ENCODE measurements at regions not wholly inside any gene's neighbourhood (a gene's known extent, or its start where the extent isn't known, plus 50 kb on each side); places are given as distances from the start of the nearest gene placed in this dataset.

DNA sequence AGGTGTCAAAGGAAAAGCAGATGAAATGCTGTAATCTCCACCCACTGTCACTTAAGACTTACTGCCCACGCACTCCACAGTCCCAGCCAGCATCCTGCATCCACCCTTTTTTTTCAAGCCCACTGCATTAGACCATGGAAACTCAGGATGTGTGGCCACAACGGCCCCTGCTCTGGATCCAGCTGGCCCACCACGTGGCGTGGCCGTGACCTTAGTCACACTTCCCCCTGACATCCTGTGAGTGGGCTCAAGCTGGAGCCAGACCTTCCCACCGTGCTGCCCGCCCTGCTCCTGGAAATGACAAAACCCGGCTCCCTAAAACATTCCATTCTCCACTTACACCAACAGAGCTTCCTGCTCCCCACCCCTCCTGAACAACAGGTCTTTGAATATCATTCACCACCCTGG, 588.3 kb upstream of the DIPK2B start:
- peaks cover 32% of the 10 kb centered on the region for H3K9me3 Mint-ChIP-seq
- TF ChIP-seq EZH2phosphoT487 (IDR thresholded peaks at IDR 0.05) = no peak
- no peak for TF ChIP-seq EZH2 (IDR thresholded peaks at IDR 0.05)
- no peak for TF ChIP-seq CTCF (IDR thresholded peaks at IDR 0.05)
- H3K27me3 Mint-ChIP-seq (ENCODE audit: insufficient read depth, low read depth) = no peaks in the 10 kb centered on the region
- peaks cover 5% of the 10 kb centered on the region for H3K4me1 ChIP-seq
- DNase-seq (ENCODE audit: low spot score) = no peak
- H2AFZ ChIP-seq (replicated peaks) = no peak overlapping the region
- no peaks in the 10 kb centered on the region for H3F3A ChIP-seq (ENCODE audit: low read depth)
- H3K36me3 Mint-ChIP-seq = peaks cover 18% of the 10 kb centered on the region
- H3K79me2 ChIP-seq (ENCODE audit: low read depth) = peaks cover 99% of the 10 kb centered on the region
- no peak overlapping the region for H3K4me2 ChIP-seq
- peaks cover 5% of the 10 kb centered on the region for H3K36me3 ChIP-seq
- H3K27ac ChIP-seq = no peak overlapping the region
- no peak overlapping the region for H3K4me3 Mint-ChIP-seq
- no peaks in the 10 kb centered on the region for H3K27me3 ChIP-seq
- H4K20me1 ChIP-seq (ENCODE audit: low read depth) = peaks cover 8% of the 10 kb centered on the region
- no peak overlapping the region for H3K4me3 ChIP-seq
- H3K9ac ChIP-seq = no peak overlapping the region
- no peak overlapping the region for H3K27ac Mint-ChIP-seq
- H3K4me1 Mint-ChIP-seq = peaks cover 2% of the 10 kb centered on the region
- H3K9me3 ChIP-seq (ENCODE audit: low read depth) = peaks cover 17% of the 10 kb centered on the region

DNA sequence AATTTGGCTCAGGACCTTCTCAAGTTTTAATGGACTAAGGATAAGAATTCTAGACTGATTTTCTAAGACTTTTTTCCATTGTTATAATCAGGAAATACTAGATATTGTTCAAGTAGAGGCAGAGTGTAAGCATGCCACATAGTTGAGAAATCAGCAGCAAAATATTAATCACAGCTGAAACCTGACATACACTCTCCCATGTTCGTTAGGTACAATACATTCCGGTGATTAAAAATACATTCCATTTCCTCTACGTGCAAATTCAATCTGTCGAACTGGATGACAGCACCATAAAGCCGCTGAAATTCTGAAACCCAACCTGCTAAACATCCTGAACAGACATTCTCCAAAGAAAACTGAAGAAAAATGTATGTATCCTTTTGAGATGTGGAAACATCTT, 587.6 kb upstream of the DIPK2B start:
- Histone ChIP-seq H3K27ac (no peak overlapping the region), H3K4me2 (no peak overlapping the region)
- peaks cover 2% of the 10 kb centered on the region for H3K4me1 Mint-ChIP-seq

DNA sequence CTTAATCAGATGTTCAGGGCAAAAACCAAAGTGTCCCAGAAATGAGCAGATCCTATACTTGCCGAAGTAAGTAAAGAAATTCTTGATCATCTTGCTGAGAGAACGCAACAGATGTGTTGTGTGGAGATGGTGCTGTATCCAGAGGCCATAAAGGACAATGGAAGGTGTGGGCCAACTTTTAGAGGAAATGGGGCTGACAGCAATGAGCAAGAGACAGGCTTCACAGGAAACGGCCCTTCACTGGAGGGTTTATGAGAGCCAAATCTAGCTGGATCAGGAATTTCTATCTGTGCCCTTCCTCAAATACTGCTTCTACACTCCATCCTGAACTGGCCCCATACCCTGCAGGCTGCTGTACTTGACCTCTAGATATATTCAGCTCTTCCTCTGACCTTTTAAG, 583.9 kb upstream of the DIPK2B start:
- Histone ChIP-seq H4K20me1 (ENCODE audit: low read depth) (peaks cover 8% of the 10 kb centered on the region), H3K4me2 (no peak overlapping the region), H3K27me3 (no peaks in the 10 kb centered on the region), H3K4me1 (peaks cover 5% of the 10 kb centered on the region), H3K9me3 (ENCODE audit: low read depth) (no peaks in the 10 kb centered on the region), H2AFZ (replicated peaks) (no peak overlapping the region), H3K79me2 (ENCODE audit: low read depth) (peaks cover 99% of the 10 kb centered on the region), H3F3A (ENCODE audit: low read depth) (no peaks in the 10 kb centered on the region), H3K36me3 (no peaks in the 10 kb centered on the region), H3K9ac (no peak overlapping the region), H3K4me3 (no peak overlapping the region), H3K27ac (no peak overlapping the region)
- Mint-ChIP-seq H3K27me3 (ENCODE audit: insufficient read depth, low read depth) (no peaks in the 10 kb centered on the region), H3K4me1 (peaks cover 5% of the 10 kb centered on the region), H3K27ac (no peak overlapping the region), H3K9me3 (peaks cover 8% of the 10 kb centered on the region), H3K36me3 (peaks cover 4% of the 10 kb centered on the region), H3K4me3 (no peak overlapping the region)
- DNase-seq (ENCODE audit: low spot score) = no peak
- TF ChIP-seq CTCF (IDR thresholded peaks at IDR 0.05) (no peak), EZH2phosphoT487 (IDR thresholded peaks at IDR 0.05) (no peak), EZH2 (IDR thresholded peaks at IDR 0.05) (no peak)

More for the DNA sequence above, 587.6 kb upstream of the DIPK2B start:
- Histone ChIP-seq H3K27me3 (no peaks in the 10 kb centered on the region), H3K9ac (no peak overlapping the region), H2AFZ (replicated peaks) (no peak overlapping the region), H3K79me2 (ENCODE audit: low read depth) (peaks cover 99% of the 10 kb centered on the region), H4K20me1 (ENCODE audit: low read depth) (peaks cover 8% of the 10 kb centered on the region), H3K36me3 (peaks cover 1% of the 10 kb centered on the region), H3F3A (ENCODE audit: low read depth) (no peaks in the 10 kb centered on the region), H3K9me3 (ENCODE audit: low read depth) (peaks cover 16% of the 10 kb centered on the region), H3K4me1 (peaks cover 5% of the 10 kb centered on the region), H3K4me3 (no peak overlapping the region)
- no peak overlapping the region for H3K4me3 Mint-ChIP-seq
- peaks cover 27% of the 10 kb centered on the region for H3K9me3 Mint-ChIP-seq
- peaks cover 16% of the 10 kb centered on the region for H3K36me3 Mint-ChIP-seq
- no peak for DNase-seq (ENCODE audit: low spot score)
- H3K27ac Mint-ChIP-seq = no peak overlapping the region
- H3K27me3 Mint-ChIP-seq (ENCODE audit: insufficient read depth, low read depth) = no peaks in the 10 kb centered on the region
- no peak for TF ChIP-seq EZH2phosphoT487 (IDR thresholded peaks at IDR 0.05)
- no peak for TF ChIP-seq EZH2 (IDR thresholded peaks at IDR 0.05)
- no peak for TF ChIP-seq CTCF (IDR thresholded peaks at IDR 0.05)

All from neural progenitor cell (in vitro differentiated cells).